Mucosa of gallbladder (tissue), 1 donor: ENCODE measurements at regions not wholly inside any gene's neighbourhood (a gene's known extent, or its start where the extent isn't known, plus 50 kb on each side); places are given as distances from the start of the nearest gene placed in this dataset.

Experiments used
- DNase-seq: peaks from one replicate; pipeline ENCODE4 v3.0.0-alpha.2; 2020; ENCODE audit warnings: low spot score
- donor health status: DM: no; HTN: no; CAD: no.

GRCh38 chr4:99712530-99712929 lies 54.9 kb upstream of the C4orf54 start:
- no peak for DNase-seq

GRCh38 chr4:99712099-99712498 lies 54.5 kb upstream of the C4orf54 start:
- DNase-seq, result no peak

- DNase-seq, result no peak
Observed at GRCh38 chr4:99711657-99712056, 54.0 kb upstream of the C4orf54 start.

DNA sequence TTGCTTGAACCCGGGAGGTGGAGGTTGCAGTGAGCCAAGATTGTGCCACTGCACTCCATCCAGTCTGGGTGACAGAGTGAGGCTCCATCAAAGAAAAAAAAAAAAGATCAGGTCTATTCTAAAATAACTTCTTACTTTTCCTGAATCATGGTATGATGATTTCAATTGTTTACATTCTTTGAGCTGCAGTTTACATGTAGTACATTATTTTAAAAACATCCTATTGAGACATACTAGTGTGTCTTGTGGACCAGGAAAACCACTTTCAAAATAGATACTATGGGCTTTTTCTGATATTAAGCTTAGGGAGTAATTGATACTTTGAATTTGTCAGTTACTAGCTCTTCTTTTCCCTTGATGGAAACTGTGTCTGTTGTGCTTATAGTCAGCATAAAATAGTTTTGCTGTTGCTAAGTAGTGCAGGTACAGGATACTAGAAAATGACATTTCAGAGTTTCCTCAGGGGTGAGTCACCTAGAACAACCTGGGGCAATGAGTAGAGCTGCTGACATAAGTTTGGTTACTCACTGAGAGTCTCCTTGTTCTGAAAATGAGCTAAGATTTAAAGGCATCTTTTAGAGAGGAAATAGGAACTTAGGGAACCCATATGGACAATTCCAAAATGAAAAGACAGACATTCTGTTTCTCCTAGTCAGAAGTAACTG lies 53.2 kb upstream of the C4orf54 start:
- DNase-seq, result no peak

- DNase-seq, result no peak
Observed at GRCh38 chr4:99710020-99710419, 52.4 kb upstream of the C4orf54 start.

DNA sequence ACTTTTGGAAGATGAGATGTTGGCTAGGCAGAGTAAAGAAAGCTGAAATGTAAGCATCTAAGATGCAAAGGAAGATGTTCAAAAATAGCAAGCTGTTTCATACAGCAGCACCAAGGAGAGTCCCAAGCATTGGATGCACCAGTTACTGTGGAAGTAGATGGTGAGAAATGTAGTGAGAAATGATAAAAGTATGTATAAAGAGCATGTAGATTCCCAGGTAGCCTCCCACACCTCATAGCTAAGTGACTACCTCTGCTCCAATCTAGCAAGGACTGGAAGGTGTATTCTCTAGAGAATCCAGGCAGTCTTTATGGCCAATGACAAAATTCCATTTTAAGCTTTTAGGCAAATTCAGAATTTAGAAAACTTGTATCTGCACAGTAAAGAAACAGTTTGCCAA lies 50.9 kb upstream of the C4orf54 start:
- no peak for DNase-seq
